ENCODE measurements at regions not wholly inside any gene's neighbourhood (a gene's known extent, or its start where the extent isn't known, plus 50 kb on each side); places are given as distances from the start of the nearest gene placed in this dataset.

DNA sequence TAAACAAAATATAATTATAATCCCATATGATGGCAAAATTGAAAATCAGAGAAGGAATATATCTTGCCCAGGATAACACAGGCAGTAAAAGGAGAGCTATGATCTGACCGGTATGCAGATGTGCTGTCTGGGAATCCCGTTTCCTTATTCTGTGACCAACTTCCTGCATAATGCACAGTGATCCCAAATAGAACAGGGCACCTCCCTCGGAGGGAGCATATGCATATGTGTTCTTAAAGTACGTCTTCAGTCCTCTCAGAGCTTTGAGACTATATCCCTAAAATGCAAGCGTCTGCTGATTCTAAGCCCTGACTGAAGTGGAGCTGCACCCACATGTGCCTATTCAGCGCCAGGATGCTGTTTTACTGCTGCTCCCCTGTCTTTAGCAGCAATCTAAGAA, 366.1 kb upstream of the PTBP2 start:
- POLR2A ChIA-PET (ENCODE audit: unreplicated experiment) = no interaction called here
- no peaks in the 10 kb centered on the region for H3K9me3 ChIP-seq (ENCODE audit: low read length)
- H3K36me3 ChIP-seq (ENCODE audit: low read depth, low read length) = no peaks in the 10 kb centered on the region
- H3K4me3 ChIP-seq (ENCODE audit: low read length) = no peak overlapping the region
- H3K27me3 ChIP-seq (ENCODE audit: low read length) = no peaks in the 10 kb centered on the region
- no TSS peak for BruUV-seq (replicated peaks)
- no peaks in the 10 kb centered on the region for H3K79me2 ChIP-seq (ENCODE audit: low read length)
- intact Hi-C loops (cut with micrococcal nuclease) = no loop called here
- no peak for TF ChIP-seq EZH2 (IDR thresholded peaks at IDR 0.05; ENCODE audit: low read length, unreplicated experiment)
- no peak for TF ChIP-seq EZH2phosphoT487 (IDR thresholded peaks at IDR 0.05; ENCODE audit: borderline replicate concordance, low read length)
- TF ChIP-seq CTCF (conservative IDR thresholded peaks at IDR 0.05; ENCODE audit: low read depth, low read length) = no peak
- no peak for DNase-seq
- no peaks in the 10 kb centered on the region for H4K20me1 ChIP-seq (ENCODE audit: low read length)
- no peak overlapping the region for H3K9ac ChIP-seq (ENCODE audit: low read length)
- H3F3A ChIP-seq (ENCODE audit: low read length, unreplicated experiment) = peaks cover 5% of the 10 kb centered on the region
- H3K9me2 ChIP-seq (replicated peaks; ENCODE audit: low read length) = no peaks in the 10 kb centered on the region
- peaks cover 22% of the 10 kb centered on the region for H3K4me1 ChIP-seq (ENCODE audit: insufficient read depth, low read length)
- H3K27ac ChIP-seq (ENCODE audit: low read length) = no peak overlapping the region
- no peak overlapping the region for H2AFZ ChIP-seq (ENCODE audit: low read length)
- CTCF ChIA-PET = no interaction called here
- H3K4me2 ChIP-seq (ENCODE audit: low read length) = no peak overlapping the region
- ATAC-seq = no peak

DNA sequence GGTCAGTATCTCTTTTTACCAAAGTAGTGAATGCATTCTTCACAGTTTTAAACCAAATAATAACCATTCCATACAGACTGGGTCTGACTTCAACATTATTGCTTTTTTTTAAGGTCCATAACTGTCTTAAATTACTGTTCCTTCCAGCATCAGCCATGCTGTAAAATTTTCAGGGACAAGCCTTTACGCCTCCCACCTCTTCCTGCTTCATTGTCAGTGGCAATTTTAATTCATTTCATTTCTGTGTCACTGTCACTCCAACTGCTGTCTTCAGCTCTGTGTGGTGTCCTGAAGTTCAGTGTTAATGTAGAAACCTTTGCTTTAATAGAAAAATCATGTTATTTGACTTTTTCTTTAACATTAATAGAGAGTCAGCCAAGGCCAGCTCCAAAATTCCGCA, 365.6 kb upstream of the PTBP2 start:
- DNase-seq = no peak
- H4K20me1 ChIP-seq (ENCODE audit: low read length) = no peaks in the 10 kb centered on the region
- no peaks in the 10 kb centered on the region for H3K27me3 ChIP-seq (ENCODE audit: low read length)
- no peak for ATAC-seq
- no peak overlapping the region for H2AFZ ChIP-seq (ENCODE audit: low read length)
- no peak overlapping the region for H3K9ac ChIP-seq (ENCODE audit: low read length)
- H3K4me2 ChIP-seq (ENCODE audit: low read length) = no peak overlapping the region
- CTCF ChIA-PET = no interaction called here
- intact Hi-C loops (cut with micrococcal nuclease) = no loop called here
- H3K27ac ChIP-seq (ENCODE audit: low read length) = no peak overlapping the region
- peaks cover 26% of the 10 kb centered on the region for H3K4me1 ChIP-seq (ENCODE audit: insufficient read depth, low read length)
- POLR2A ChIA-PET (ENCODE audit: unreplicated experiment) = no interaction called here
- H3F3A ChIP-seq (ENCODE audit: low read length, unreplicated experiment) = peaks cover 5% of the 10 kb centered on the region
- no peak overlapping the region for H3K4me3 ChIP-seq (ENCODE audit: low read length)
- TF ChIP-seq CTCF (conservative IDR thresholded peaks at IDR 0.05; ENCODE audit: low read depth, low read length) = no peak
- no peak for TF ChIP-seq EZH2phosphoT487 (IDR thresholded peaks at IDR 0.05; ENCODE audit: borderline replicate concordance, low read length)
- no peak for TF ChIP-seq EZH2 (IDR thresholded peaks at IDR 0.05; ENCODE audit: low read length, unreplicated experiment)
- H3K9me2 ChIP-seq (replicated peaks; ENCODE audit: low read length) = no peaks in the 10 kb centered on the region
- no peaks in the 10 kb centered on the region for H3K36me3 ChIP-seq (ENCODE audit: low read depth, low read length)
- no TSS peak for BruUV-seq (replicated peaks)
- H3K79me2 ChIP-seq (ENCODE audit: low read length) = no peaks in the 10 kb centered on the region
- H3K9me3 ChIP-seq (ENCODE audit: low read length) = no peaks in the 10 kb centered on the region

GRCh38 chr1:96357141-96357765, 364.3 kb upstream of the PTBP2 start:
- intact Hi-C loops (cut with micrococcal nuclease) = no loop called here
- Histone ChIP-seq H3K9me3 (ENCODE audit: low read length) (no peaks in the 10 kb centered on the region), H3K27ac (ENCODE audit: low read length) (no peak overlapping the region), H3K4me1 (ENCODE audit: insufficient read depth, low read length) (peaks cover 39% of the 10 kb centered on the region), H3K36me3 (ENCODE audit: low read depth, low read length) (no peaks in the 10 kb centered on the region), H3K9ac (ENCODE audit: low read length) (no peak overlapping the region), H3F3A (ENCODE audit: low read length, unreplicated experiment) (peaks cover 5% of the 10 kb centered on the region), H2AFZ (ENCODE audit: low read length) (no peak overlapping the region), H3K27me3 (ENCODE audit: low read length) (no peaks in the 10 kb centered on the region), H3K79me2 (ENCODE audit: low read length) (no peaks in the 10 kb centered on the region), H3K4me2 (ENCODE audit: low read length) (no peak overlapping the region), H3K4me3 (ENCODE audit: low read length) (no peak overlapping the region), H4K20me1 (ENCODE audit: low read length) (no peaks in the 10 kb centered on the region), H3K9me2 (replicated peaks; ENCODE audit: low read length) (no peaks in the 10 kb centered on the region)
- TF ChIP-seq CTCF (conservative IDR thresholded peaks at IDR 0.05; ENCODE audit: low read depth, low read length) (no peak), EZH2phosphoT487 (IDR thresholded peaks at IDR 0.05; ENCODE audit: borderline replicate concordance, low read length) (no peak), EZH2 (IDR thresholded peaks at IDR 0.05; ENCODE audit: low read length, unreplicated experiment) (no peak)
- no peak for DNase-seq
- CTCF ChIA-PET = no interaction called here
- BruUV-seq (replicated peaks) = no TSS peak
- ATAC-seq = no peak
- POLR2A ChIA-PET (ENCODE audit: unreplicated experiment) = no interaction called here
